PC-3 (cell line): ENCODE measurements at regions not wholly inside any gene's neighbourhood (a gene's known extent, or its start where the extent isn't known, plus 50 kb on each side); places are given as distances from the start of the nearest gene placed in this dataset.

Experiments
- ATAC-seq: fragments of 200-7000 bp; cut with Tn5 transposase; 2 replicates; pipeline ENCODE4 v1.9.1; 2020; ENCODE audit warnings: mild to moderate bottlenecking, moderate library complexity
- BruUV-seq: library from RNA; stranded (reverse); fragments of 400-500 nt; replicated peaks from 2 replicates; lab custom pipeline; 2021; lab: Mats Ljungman, UMichigan
- CTCF ChIA-PET: fragments of 300-600 bp; sonication (Branson Sonifier 250); formaldehyde crosslinking; loops from one replicate; lab custom pipeline; 2022; ENCODE audit warnings: antibody characterized with exemption; lab: Charles Lee
- POLR2A ChIA-PET: fragments of 300-600 bp; sonication (Branson Sonifier 250); formaldehyde crosslinking; loops from one replicate; lab custom pipeline; 2022; ENCODE audit warnings: antibody characterized with exemption; ENCODE audit not compliant: unreplicated experiment; lab: Charles Lee
- DNase-seq: peaks from one replicate; pipeline ENCODE4 v3.0.0-alpha.2; 2015
- H2AFZ ChIP-seq: fragments of 300-600 bp; sonication (generic); 2 replicates; pipeline ENCODE4 v1.6.0; 2016; ENCODE audit warnings: antibody characterized with exemption, low read length
- H3F3A ChIP-seq: fragments of 300-600 bp; sonication (generic); one replicate; pipeline ENCODE4 v1.6.0; 2017; ENCODE audit warnings: antibody characterized with exemption, low read length, control low read depth, mild to moderate bottlenecking; ENCODE audit not compliant: unreplicated experiment
- H3K27ac ChIP-seq: fragments of 300-600 bp; sonication (generic); 2 replicates; pipeline ENCODE4 v1.5.1; 2016; ENCODE audit warnings: mild to moderate bottlenecking, low read length
- H3K27me3 ChIP-seq: fragments of 300-600 bp; sonication (generic); 2 replicates; pipeline ENCODE4 v1.6.1; 2016; ENCODE audit warnings: low read length, mixed read lengths
- H3K36me3 ChIP-seq: fragments of 300-600 bp; sonication (generic); 2 replicates; pipeline ENCODE4 v1.6.1; 2016; ENCODE audit warnings: low read depth, mixed run types, low read length, mixed read lengths
- H3K4me1 ChIP-seq: fragments of 300-600 bp; sonication (generic); 2 replicates; pipeline ENCODE4 v1.5.1; 2016; ENCODE audit warnings: low read length; ENCODE audit not compliant: insufficient read depth
- H3K4me2 ChIP-seq: fragments of 300-600 bp; sonication (generic); 2 replicates; pipeline ENCODE4 v1.6.0; 2016; ENCODE audit warnings: low read length
- H3K4me3 ChIP-seq: fragments of 300-600 bp; sonication (generic); 2 replicates; pipeline ENCODE4 v1.5.1; 2016; ENCODE audit warnings: mild to moderate bottlenecking, low read length, mixed read lengths
- H3K79me2 ChIP-seq: fragments of 300-600 bp; sonication (generic); 2 replicates; pipeline ENCODE4 v1.6.1; 2017; ENCODE audit warnings: low read length, mixed read lengths
- H3K9ac ChIP-seq: fragments of 300-600 bp; sonication (generic); 2 replicates; pipeline ENCODE4 v1.6.0; 2016; ENCODE audit warnings: mild to moderate bottlenecking, low read length
- H3K9me2 ChIP-seq: fragments of 300-600 bp; sonication (generic); replicated peaks from 2 replicates; pipeline ENCODE4 v1.6.1; 2016; ENCODE audit warnings: mixed run types, low read length, mixed read lengths
- H3K9me3 ChIP-seq: fragments of 300-600 bp; sonication (generic); 2 replicates; pipeline ENCODE4 v1.6.1; 2016; ENCODE audit warnings: low read length, mixed read lengths
- H4K20me1 ChIP-seq: fragments of 300-600 bp; sonication (generic); 2 replicates; pipeline ENCODE4 v1.6.1; 2016; ENCODE audit warnings: low read length, mixed read lengths
- CTCF ChIP-seq: fragments of 300-600 bp; sonication (generic); conservative IDR thresholded peaks from 2 replicates; pipeline ENCODE4 v1.5.1; 2017; ENCODE audit warnings: antibody characterized with exemption, low read depth, mild to moderate bottlenecking, low read length
- EZH2 ChIP-seq: fragments of 300-600 bp; sonication (generic); IDR thresholded peaks from one replicate; pipeline ENCODE4 v1.6.1; 2017; ENCODE audit warnings: antibody characterized with exemption, mild to moderate bottlenecking, low read length; ENCODE audit not compliant: unreplicated experiment
- EZH2phosphoT487 ChIP-seq: fragments of 300-600 bp; sonication (generic); IDR thresholded peaks from 2 replicates; pipeline ENCODE4 v1.6.1; 2018; ENCODE audit warnings: mild to moderate bottlenecking, antibody characterized with exemption, low read length, borderline replicate concordance
- intact Hi-C: fragments of 100-400 bp; cut with micrococcal nuclease; formaldehyde crosslinking; loops from 2 replicates; pipeline ENCODE4 v1.9.0; 2023

GRCh38 chr15:69513450-69513960 is 60.9 kb downstream of the RPLP1 start:
- TF ChIP-seq CTCF, result no peak
- TF ChIP-seq EZH2, result no peak
- TF ChIP-seq EZH2phosphoT487, result no peak
- no peak overlapping the region for H3K27ac ChIP-seq
- DNase-seq, result no peak
- no peaks in the 10 kb centered on the region for H3F3A ChIP-seq
- H3K4me1 ChIP-seq, result peaks cover 5% of the 10 kb centered on the region; the same call in 1 of the 2 replicates
- no peak overlapping the region for H3K4me3 ChIP-seq
- H3K79me2 ChIP-seq, result no peaks in the 10 kb centered on the region
- no peak overlapping the region for H3K9ac ChIP-seq
- no peak for ATAC-seq
- ChIA-PET POLR2A (no interaction called here), CTCF (no interaction called here)
- H4K20me1 ChIP-seq, result no peaks in the 10 kb centered on the region
- no peak overlapping the region for H3K4me2 ChIP-seq
- H3K27me3 ChIP-seq, result no peaks in the 10 kb centered on the region
- no peaks in the 10 kb centered on the region for H3K9me2 ChIP-seq
- no peak overlapping the region for H2AFZ ChIP-seq
- no peaks in the 10 kb centered on the region for H3K36me3 ChIP-seq
- H3K9me3 ChIP-seq, result no peaks in the 10 kb centered on the region
- intact Hi-C loops, result no loop called here
- BruUV-seq, result no TSS peak

- no peak overlapping the region for H3K27ac ChIP-seq
- H4K20me1 ChIP-seq, result no peaks in the 10 kb centered on the region
- H3K27me3 ChIP-seq, result no peaks in the 10 kb centered on the region
- no peak overlapping the region for H2AFZ ChIP-seq
- no peaks in the 10 kb centered on the region for H3F3A ChIP-seq
- CTCF ChIA-PET, result no interaction called here
- no peaks in the 10 kb centered on the region for H3K9me2 ChIP-seq
- POLR2A ChIA-PET, result no interaction called here
- H3K4me1 ChIP-seq, result peaks cover 5% of the 10 kb centered on the region; the same call in 1 of the 2 replicates
- H3K4me3 ChIP-seq, result no peak overlapping the region
- H3K9ac ChIP-seq, result no peak overlapping the region
- H3K79me2 ChIP-seq, result no peaks in the 10 kb centered on the region
- intact Hi-C loops, result no loop called here
- ATAC-seq (no peak), DNase-seq (no peak)
- no peak overlapping the region for H3K4me2 ChIP-seq
- BruUV-seq, result no TSS peak
- TF ChIP-seq EZH2phosphoT487 (no peak), CTCF (no peak)
- no peaks in the 10 kb centered on the region for H3K9me3 ChIP-seq
- H3K36me3 ChIP-seq, result no peaks in the 10 kb centered on the region
These were observed 61.4 kb downstream of the RPLP1 start for GRCh38 chr15:69513986-69514385.

- intact Hi-C loops, result no loop called here
These were observed 62.9 kb downstream of the RPLP1 start for GRCh38 chr15:69515508-69515907.

More at GRCh38 chr15:69515508-69515907, 62.9 kb downstream of the RPLP1 start:
- ATAC-seq, result no peak
- Histone ChIP-seq H3K9me3 (no peaks in the 10 kb centered on the region), H3K9me2 (no peaks in the 10 kb centered on the region), H3K9ac (no peak overlapping the region), H3K27me3 (no peaks in the 10 kb centered on the region), H3K4me1 (peaks cover 5% of the 10 kb centered on the region; the same call in 1 of the 2 replicates), H3K27ac (no peak overlapping the region), H3K36me3 (no peaks in the 10 kb centered on the region), H3K4me2 (no peak overlapping the region), H3K79me2 (no peaks in the 10 kb centered on the region), H3F3A (no peaks in the 10 kb centered on the region), H4K20me1 (no peaks in the 10 kb centered on the region), H3K4me3 (no peak overlapping the region), H2AFZ (no peak overlapping the region)
- ChIA-PET POLR2A (no interaction called here), CTCF (no interaction called here)
- BruUV-seq, result no TSS peak
- TF ChIP-seq CTCF, result no peak
- no peak for TF ChIP-seq EZH2
- no peak for TF ChIP-seq EZH2phosphoT487
- no peak for DNase-seq
